ENCODE measurements at regions not wholly inside any gene's neighbourhood (a gene's known extent, or its start where the extent isn't known, plus 50 kb on each side); places are given as distances from the start of the nearest gene placed in this dataset.

- no peaks in the 10 kb centered on the region for H3K23me2 ChIP-seq (ENCODE audit: low read depth, low read length)
- no peak overlapping the region for H3K9ac ChIP-seq (replicated peaks in 1 of 4; ENCODE audit: extremely low read depth in 1 of 4, low read depth in 3 of 4, low read length in 3 of 4)
- no peaks in the 10 kb centered on the region for H4K20me1 ChIP-seq (replicated peaks in 1 of 2; ENCODE audit: control insufficient read depth in 1 of 2, insufficient read depth in 2 of 2, low read length in 2 of 2)
- no peak overlapping the region for H2BK120ac ChIP-seq (replicated peaks; ENCODE audit: low read depth, low read length)
- no peaks in the 10 kb centered on the region for H3K4me1 ChIP-seq (replicated peaks in 1 of 4; ENCODE audit: control insufficient read depth in 3 of 4, insufficient read depth in 4 of 4, low read length in 3 of 4)
- FAIRE-seq (no peak), DNase-seq (ENCODE audit: low read depth in 1 of 2, low spot score in 2 of 2) (no peak)
- H2AFZ ChIP-seq (ENCODE audit: low read length), result no peak overlapping the region
- ChIA-PET POLR2A (ENCODE audit: partially characterized antibody) (no interaction called here), CTCF (ENCODE audit: partially characterized antibody) (interaction anchor here (0.5 kb wide), 1 partner anchor 69 kb away, joined by 5 read pairs; no protein-coding TSS in a partner anchor)
- H3K27ac ChIP-seq (ENCODE audit: low read depth, low read length), result no peak overlapping the region
- H2AK5ac ChIP-seq (ENCODE audit: low read depth, low read length), result no peak overlapping the region
- no peak overlapping the region for H3K23ac ChIP-seq (ENCODE audit: insufficient read length)
- no peak overlapping the region for H4K91ac ChIP-seq (replicated peaks; ENCODE audit: insufficient read length, low read length)
- no peak overlapping the region for H4K5ac ChIP-seq (ENCODE audit: insufficient read length, low read depth, low read length)
- H2BK15ac ChIP-seq (ENCODE audit: low read length), result no peak overlapping the region
- H3K4ac ChIP-seq (replicated peaks; ENCODE audit: insufficient read length, low read depth, low read length), result no peak overlapping the region
- H3K9me3 ChIP-seq (ENCODE audit: insufficient read depth in 2 of 2, low read depth in 1 of 2, low read length in 1 of 2), result peaks cover 14 to 31% of the 10 kb centered on the region in 2 experiments
- no peak overlapping the region for H2BK12ac ChIP-seq (ENCODE audit: low read depth, low read length)
- no peak overlapping the region for H3K56ac ChIP-seq (replicated peaks; ENCODE audit: insufficient read length, low read depth, low read length)
- H3K27me3 ChIP-seq (replicated peaks in 1 of 4; ENCODE audit: control insufficient read depth in 3 of 4, extremely low read depth in 1 of 4, insufficient read depth in 3 of 4, low read length in 3 of 4), result no peaks in the 10 kb centered on the region
- no peaks in the 10 kb centered on the region for H3K79me1 ChIP-seq (ENCODE audit: low read depth, low read length)
- no peak overlapping the region for H3K18ac ChIP-seq (ENCODE audit: extremely low read depth, low read length)
- H2BK20ac ChIP-seq (ENCODE audit: low read length), result no peak overlapping the region
- H3K79me2 ChIP-seq (ENCODE audit: control insufficient read depth in 1 of 2, insufficient read depth in 2 of 2, low read length in 2 of 2), result no peaks in the 10 kb centered on the region
- no peak overlapping the region for H3K14ac ChIP-seq (ENCODE audit: insufficient read length)
- no peak overlapping the region for H3K4me2 ChIP-seq (ENCODE audit: insufficient read depth in 1 of 2, low read depth in 2 of 2, low read length in 2 of 2)
- H4K8ac ChIP-seq (ENCODE audit: extremely low read depth, insufficient read depth, low read length), result no peak overlapping the region
- WGBS, 2 experiments (ENCODE audit: extremely low coverage in 1 of 2, insufficient coverage in 1 of 2, insufficient read length in 1 of 2, insufficient replicate concordance in 2 of 2, low coverage in 1 of 2, low lambda C conversion rate in 2 of 2, missing lambda C conversion rate in 1 of 2), result 94% methylated on average over 1 of the region's 1 CpG; no CpG with 5 or more reads in 1 of the 2 experiments
- H2BK5ac ChIP-seq (ENCODE audit: low read depth, low read length), result no peak overlapping the region
- TF ChIP-seq HDAC6 (IDR thresholded peaks at IDR 0.05; ENCODE audit: low read depth, low read length) (no peak), EP300 (IDR thresholded peaks at IDR 0.05; ENCODE audit: borderline replicate concordance in 1 of 2, low read depth in 2 of 2, low read length in 2 of 2) (no peak), CEBPB (IDR thresholded peaks at IDR 0.05; ENCODE audit: low read depth, low read length) (no peak), KDM4A (IDR thresholded peaks at IDR 0.05; ENCODE audit: low read depth, low read length, severe bottlenecking) (no peak), ATF2 (IDR thresholded peaks at IDR 0.05; ENCODE audit: low read length) (no peak), SIN3A (conservative IDR thresholded peaks at IDR 0.05 in 1 of 2, IDR thresholded peaks at IDR 0.05 in 1 of 2; ENCODE audit: low read depth in 1 of 2, low read length in 2 of 2) (no peak), CTBP2 (IDR thresholded peaks at IDR 0.05; ENCODE audit: borderline replicate concordance, insufficient read depth, insufficient read length, low read length) (no peak)
- no peak overlapping the region for H3K4me3 ChIP-seq (ENCODE audit: extremely low read depth in 1 of 4, insufficient read depth in 2 of 4, low read depth in 3 of 4, low read length in 4 of 4)
- peaks cover 0 to 8% (median 4%) of the 10 kb centered on the region in 4 experiments; a peak in 2 of 8 replicates for H3K36me3 ChIP-seq (ENCODE audit: control insufficient read depth in 2 of 4, insufficient read depth in 4 of 4, low read length in 3 of 4)
Measured at GRCh38 chrX:40863671-40864070, 128.3 kb upstream of the MED14 start.

Data from H1 (cell line).